ENCODE measurements at regions not wholly inside any gene's neighbourhood (a gene's known extent, or its start where the extent isn't known, plus 50 kb on each side); places are given as distances from the start of the nearest gene placed in this dataset.
"Not testable (repeated sequence)": the region's sequence is repeated elsewhere in the genome, so short reads cannot be mapped to it uniquely, and the experiment has no call there.

GRCh38 chr2:193267496-193268002 lies 1072.8 kb upstream of the TMEFF2 start:
- DNase-seq (ENCODE audit: low spot score in 2 of 2) (no peak), FAIRE-seq (no peak)

GRCh38 chr2:193253014-193253530 lies 1058.3 kb upstream of the TMEFF2 start:
- FAIRE-seq (no peak), DNase-seq (ENCODE audit: low spot score in 2 of 2) (no peak)

GRCh38 chr2:193251909-193252308 lies 1057.2 kb upstream of the TMEFF2 start:
- FAIRE-seq (no peak), DNase-seq (ENCODE audit: low spot score in 2 of 2) (no peak)

- FAIRE-seq = no peak
- DNase-seq (ENCODE audit: low spot score in 2 of 2) = no peak
These were observed 1055.7 kb upstream of the TMEFF2 start for GRCh38 chr2:193250389-193250788.

GRCh38 chr2:193240752-193241151 lies 1046.0 kb upstream of the TMEFF2 start:
- FAIRE-seq (no peak), DNase-seq (ENCODE audit: low spot score in 2 of 2) (no peak)

- FAIRE-seq = no peak
- DNase-seq (ENCODE audit: low spot score in 2 of 2) = no peak
These were observed 1036.9 kb upstream of the TMEFF2 start for GRCh38 chr2:193231634-193232033.

- FAIRE-seq (no peak), DNase-seq (ENCODE audit: low spot score in 2 of 2) (no peak)
These were observed 1033.5 kb upstream of the TMEFF2 start for GRCh38 chr2:193228276-193228675.

- DNase-seq (ENCODE audit: low spot score in 2 of 2) = no peak
- no peak for FAIRE-seq
These were observed 1027.7 kb upstream of the TMEFF2 start for GRCh38 chr2:193222454-193222853.

GRCh38 chr2:193219413-193219812 lies 1024.7 kb upstream of the TMEFF2 start:
- FAIRE-seq (no peak), DNase-seq (ENCODE audit: low spot score in 2 of 2) (no peak)

- DNase-seq (ENCODE audit: low spot score in 2 of 2) = no peak
- FAIRE-seq = no peak
These were observed 1006.9 kb upstream of the TMEFF2 start for GRCh38 chr2:193201583-193201982.

- no peak for FAIRE-seq
- DNase-seq (ENCODE audit: low spot score in 2 of 2) = no peak
These were observed 1004.6 kb upstream of the TMEFF2 start for GRCh38 chr2:193199322-193199721.

GRCh38 chr2:193187816-193188215 lies 993.1 kb upstream of the TMEFF2 start:
- FAIRE-seq (no peak), DNase-seq (ENCODE audit: low spot score in 2 of 2) (no peak)

GRCh38 chr2:193170981-193171380 lies 976.2 kb upstream of the TMEFF2 start:
- not testable (repeated sequence) for FAIRE-seq; DNase-seq (ENCODE audit: low spot score in 2 of 2)

GRCh38 chr2:193156480-193156879 lies 961.7 kb upstream of the TMEFF2 start:
- DNase-seq (ENCODE audit: low spot score in 2 of 2) = no peak
- FAIRE-seq = no peak

GRCh38 chr2:193154076-193154475 lies 959.3 kb upstream of the TMEFF2 start:
- FAIRE-seq (no peak), DNase-seq (ENCODE audit: low spot score in 2 of 2) (no peak)

- FAIRE-seq (no peak), DNase-seq (ENCODE audit: low spot score in 2 of 2) (no peak)
These were observed 958.8 kb upstream of the TMEFF2 start for GRCh38 chr2:193153576-193153975.

GRCh38 chr2:193142467-193142866 lies 947.7 kb upstream of the TMEFF2 start:
- not testable (repeated sequence) for FAIRE-seq; DNase-seq (ENCODE audit: low spot score in 2 of 2)

- FAIRE-seq (no peak), DNase-seq (ENCODE audit: low spot score in 2 of 2) (no peak)
These were observed 947.3 kb upstream of the TMEFF2 start for GRCh38 chr2:193141998-193142397.

- not testable (repeated sequence) for FAIRE-seq; DNase-seq (ENCODE audit: low spot score in 2 of 2)
These were observed 946.2 kb upstream of the TMEFF2 start for GRCh38 chr2:193140895-193141294.

- FAIRE-seq (no peak), DNase-seq (ENCODE audit: low spot score in 2 of 2) (no peak)
These were observed 930.1 kb upstream of the TMEFF2 start for GRCh38 chr2:193124815-193125214.

- FAIRE-seq = no peak
These were observed 920.1 kb upstream of the TMEFF2 start for GRCh38 chr2:193114827-193115226.

GRCh38 chr2:193112986-193113385 lies 918.3 kb upstream of the TMEFF2 start:
- DNase-seq (ENCODE audit: low spot score in 2 of 2) (no peak), FAIRE-seq (no peak)

More at GRCh38 chr2:193114827-193115226, 920.1 kb upstream of the TMEFF2 start:
- no peak for DNase-seq (ENCODE audit: low spot score in 2 of 2)

GRCh38 chr2:193103064-193103463 lies 908.3 kb upstream of the TMEFF2 start:
- FAIRE-seq (no peak), DNase-seq (ENCODE audit: low spot score in 2 of 2) (no peak)
